ENCODE measurements at regions not wholly inside any gene's neighbourhood (a gene's known extent, or its start where the extent isn't known, plus 50 kb on each side); places are given as distances from the start of the nearest gene placed in this dataset.

- 15 to 22% methylated on average over 14 of the region's 14 CpGs for WGBS, 2 donors
- DNase-seq = no peak
- peaks cover 0 to 7% (median 0%) of the 10 kb centered on the region in 4 donors for H3K4me1 ChIP-seq
- no peak overlapping the region for H3K27ac ChIP-seq
- H3K4me3 ChIP-seq = no peak overlapping the region
- H3K9me3 ChIP-seq = no peaks in the 10 kb centered on the region
- TF ChIP-seq EP300 (IDR thresholded peaks at IDR 0.05) = no peak
- TF ChIP-seq CTCF (IDR thresholded peaks at IDR 0.05) = peak; percentile 61 to 86 (median 83)
- H3K27me3 ChIP-seq = no peaks in the 10 kb centered on the region
- H3K36me3 ChIP-seq = no peaks in the 10 kb centered on the region
- intact Hi-C loops (cut with DNase I) = loop anchor here (2.0 to 10.0 kb wide), 4 partner anchors 159 to 708 kb away; partner anchors contain the start of gene ACKR3
These were observed 88.8 kb upstream of the ASB18 start for GRCh38 chr2:236352761-236353593.

GRCh38 chr2:236353594-236353942, 89.4 kb upstream of the ASB18 start:
- H3K9me3 ChIP-seq = no peaks in the 10 kb centered on the region
- peaks cover 0 to 7% (median 0%) of the 10 kb centered on the region in 4 donors for H3K4me1 ChIP-seq
- 69 to 84% methylated on average over 6 of the region's 6 CpGs for WGBS, 2 donors
- intact Hi-C loops (cut with DNase I) = loop anchor here (2.0 to 10.0 kb wide), 4 partner anchors 159 to 707 kb away; partner anchors contain the start of gene ACKR3
- no peak for TF ChIP-seq EP300 (IDR thresholded peaks at IDR 0.05)
- no peak for TF ChIP-seq CTCF (IDR thresholded peaks at IDR 0.05)
- TF ChIP-seq POLR2A (IDR thresholded peaks at IDR 0.05) = no peak
- TF ChIP-seq POLR2AphosphoS5 (IDR thresholded peaks at IDR 0.05) = no peak
- no peaks in the 10 kb centered on the region for H3K36me3 ChIP-seq
- DNase-seq = no peak
- H3K4me3 ChIP-seq = no peak overlapping the region
- no peaks in the 10 kb centered on the region for H3K27me3 ChIP-seq
- no peak overlapping the region for H3K27ac ChIP-seq

- intact Hi-C loops (cut with DNase I) = loop anchor here (5.0 to 10.0 kb wide), 3 partner anchors 158 to 671 kb away; partner anchors contain the start of gene ACKR3
- Histone ChIP-seq H3K27me3 (no peaks in the 10 kb centered on the region), H3K36me3 (no peaks in the 10 kb centered on the region), H3K27ac (no peak overlapping the region), H3K4me1 (peaks cover 0 to 7% (median 0%) of the 10 kb centered on the region in 4 donors), H3K4me3 (no peak overlapping the region), H3K9me3 (no peaks in the 10 kb centered on the region)
- TF ChIP-seq CTCF (IDR thresholded peaks at IDR 0.05) (no peak), POLR2AphosphoS5 (IDR thresholded peaks at IDR 0.05) (no peak), EP300 (IDR thresholded peaks at IDR 0.05) (no peak), POLR2A (IDR thresholded peaks at IDR 0.05) (no peak)
- DNase-seq = no peak
- 81 to 89% methylated on average over 15 of the region's 15 CpGs for WGBS, 2 donors
These were observed 90.1 kb upstream of the ASB18 start for GRCh38 chr2:236354056-236354940.

- H3K4me3 ChIP-seq = no peak overlapping the region
- no peaks in the 10 kb centered on the region for H3K36me3 ChIP-seq
- peaks cover 0 to 15% (median 5%) of the 10 kb centered on the region in 4 donors for H3K4me1 ChIP-seq
- no peak overlapping the region for H3K27ac ChIP-seq
- intact Hi-C loops (cut with DNase I) = loop anchor here (5.0 to 10.0 kb wide), 3 partner anchors 157 to 670 kb away; partner anchors contain the start of gene ACKR3
- H3K27me3 ChIP-seq = no peaks in the 10 kb centered on the region
- 86 to 88% methylated on average over 21 of the region's 21 CpGs for WGBS, 2 donors
- no peaks in the 10 kb centered on the region for H3K9me3 ChIP-seq
- no peak for DNase-seq
- TF ChIP-seq POLR2A (IDR thresholded peaks at IDR 0.05) = no peak
- no peak for TF ChIP-seq EP300 (IDR thresholded peaks at IDR 0.05)
- TF ChIP-seq CTCF (IDR thresholded peaks at IDR 0.05) = no peak
- no peak for TF ChIP-seq POLR2AphosphoS5 (IDR thresholded peaks at IDR 0.05)
These were observed 90.9 kb upstream of the ASB18 start for GRCh38 chr2:236354973-236355595.

Data from sigmoid colon (tissue), 6 donors.